GM19438 (cell line): ENCODE measurements at regions not wholly inside any gene's neighbourhood (a gene's known extent, or its start where the extent isn't known, plus 50 kb on each side); places are given as distances from the start of the nearest gene placed in this dataset.
A peak's percentile ranks its signal among the peaks of the same experiment; 100 is the strongest.

ENCODE experiments used
- ATAC-seq: cut with Tn5 transposase; IDR thresholded peaks from one replicate; pipeline ENCODE4 v1.9.1; 2021; ENCODE audit warnings: low read depth; ENCODE audit not compliant: unreplicated experiment

DNA sequence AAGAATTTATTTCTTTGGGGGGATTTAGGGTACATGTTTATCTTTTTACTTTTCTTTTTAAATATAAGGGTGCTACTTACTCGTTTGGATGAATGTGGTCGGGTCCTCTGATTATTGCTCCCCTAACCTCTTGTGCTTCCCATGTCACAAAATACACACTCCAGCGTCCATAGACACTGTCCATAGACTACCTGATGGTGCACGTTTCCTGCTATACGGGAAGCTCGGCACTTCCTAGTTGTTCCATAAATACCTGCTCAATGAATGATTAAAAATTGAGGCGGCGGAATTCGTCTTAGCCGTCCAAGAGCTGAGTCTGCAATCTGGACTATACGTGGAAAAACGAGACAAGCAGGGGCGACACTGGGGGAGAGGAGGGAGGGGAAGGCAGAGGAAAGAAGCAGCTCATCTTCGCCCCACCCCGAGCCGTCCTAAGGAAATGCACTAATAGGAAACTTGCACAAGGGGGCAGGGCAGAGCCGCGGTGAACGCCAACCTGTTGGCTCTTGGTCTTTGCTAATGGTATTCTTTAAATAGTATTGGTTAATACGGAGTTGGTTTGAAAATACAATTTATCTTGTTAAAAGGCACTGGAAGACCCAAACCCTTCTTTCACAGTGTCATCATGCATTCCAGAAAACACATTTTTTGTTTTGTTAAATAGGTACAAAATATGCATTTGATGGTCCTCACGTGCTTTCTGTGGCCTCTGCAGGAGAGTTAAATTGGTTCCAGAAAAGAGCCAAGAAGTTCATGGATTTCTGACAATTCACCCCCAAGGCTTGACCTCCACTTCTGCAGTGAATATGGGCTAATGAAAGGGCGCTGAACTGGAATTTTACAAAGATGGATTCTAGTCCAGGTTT is 73.0 kb upstream of the KCTD1 start:
- peak; percentile 91 for ATAC-seq

DNA sequence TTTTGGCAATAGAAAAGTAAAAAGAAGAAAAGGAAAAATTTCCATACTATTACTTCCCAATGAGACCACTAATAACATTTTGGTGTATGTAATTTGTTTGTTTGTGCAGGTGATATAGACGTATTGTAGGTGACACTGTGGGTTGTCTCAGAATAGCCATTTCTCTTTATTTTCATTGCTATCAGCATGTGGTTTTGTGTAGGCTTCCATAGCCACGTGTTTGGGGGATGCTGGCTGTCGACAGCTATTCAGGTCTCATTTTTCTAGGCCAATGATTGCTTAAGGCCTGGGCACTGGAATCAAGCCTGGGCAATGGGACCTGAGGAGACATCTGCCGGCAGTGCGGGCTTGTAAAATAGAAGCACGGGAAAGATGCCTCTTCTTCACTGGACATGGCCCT is 71.0 kb upstream of the KCTD1 start:
- ATAC-seq: no peak

DNA sequence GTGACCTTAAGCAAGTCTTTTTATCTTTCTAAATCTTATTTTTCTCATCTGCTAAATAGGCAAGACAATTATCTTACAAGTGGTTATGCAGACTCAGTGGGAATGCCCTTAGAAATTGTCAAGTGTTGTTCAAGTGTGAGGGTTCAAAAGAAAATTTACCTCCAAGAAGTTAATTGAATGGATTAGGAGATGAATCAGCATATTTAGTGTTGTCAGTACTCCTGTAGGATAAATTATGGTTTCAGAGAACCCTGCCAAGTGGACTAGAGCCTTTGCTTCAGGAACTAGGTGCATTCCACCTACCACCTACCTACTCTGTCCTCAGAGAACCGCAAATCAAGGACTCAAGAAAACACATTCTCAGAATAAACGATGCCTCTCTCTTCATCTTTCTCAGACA is 69.8 kb upstream of the KCTD1 start:
- no peak for ATAC-seq

- no peak for ATAC-seq
These were observed 68.8 kb upstream of the KCTD1 start for GRCh38 chr18:26617151-26617554.

- no peak for ATAC-seq
These were observed 66.0 kb upstream of the KCTD1 start for GRCh38 chr18:26614374-26614773.
